Fibroblast of lung (primary cell): ENCODE measurements at regions not wholly inside any gene's neighbourhood (a gene's known extent, or its start where the extent isn't known, plus 50 kb on each side); places are given as distances from the start of the nearest gene placed in this dataset.

Experiments
- CTCF ChIP-seq, 2 donors: IDR thresholded peaks in 1 of 2; conservative IDR thresholded peaks in 1 of 2; 1 replicate in 1 of 2; 2 replicates in 1 of 2; pipeline ENCODE4 v1.5.1; 2011 to 2012; ENCODE audit warnings: low read length in 2 of 2, control low read depth in 1 of 2, inconsistent platforms in 1 of 2, low read depth in 1 of 2, mild to moderate bottlenecking in 1 of 2
- EZH2 ChIP-seq: IDR thresholded peaks from 2 replicates; pipeline ENCODE4 v1.5.1; 2012; ENCODE audit warnings: low read length, control low read depth, mild to moderate bottlenecking; ENCODE audit errors: missing control alignments

- TF ChIP-seq CTCF (conservative IDR thresholded peaks at IDR 0.05 in 1 of 2, IDR thresholded peaks at IDR 0.05 in 1 of 2; ENCODE audit: low read depth in 1 of 2, low read length in 2 of 2) (no peak), EZH2 (no peak)
These were observed 310.2 kb upstream of the ZC3H12C start for GRCh38 chr11:109783014-109783413.
